ENCODE measurements at regions not wholly inside any gene's neighbourhood (a gene's known extent, or its start where the extent isn't known, plus 50 kb on each side); places are given as distances from the start of the nearest gene placed in this dataset.

DNA sequence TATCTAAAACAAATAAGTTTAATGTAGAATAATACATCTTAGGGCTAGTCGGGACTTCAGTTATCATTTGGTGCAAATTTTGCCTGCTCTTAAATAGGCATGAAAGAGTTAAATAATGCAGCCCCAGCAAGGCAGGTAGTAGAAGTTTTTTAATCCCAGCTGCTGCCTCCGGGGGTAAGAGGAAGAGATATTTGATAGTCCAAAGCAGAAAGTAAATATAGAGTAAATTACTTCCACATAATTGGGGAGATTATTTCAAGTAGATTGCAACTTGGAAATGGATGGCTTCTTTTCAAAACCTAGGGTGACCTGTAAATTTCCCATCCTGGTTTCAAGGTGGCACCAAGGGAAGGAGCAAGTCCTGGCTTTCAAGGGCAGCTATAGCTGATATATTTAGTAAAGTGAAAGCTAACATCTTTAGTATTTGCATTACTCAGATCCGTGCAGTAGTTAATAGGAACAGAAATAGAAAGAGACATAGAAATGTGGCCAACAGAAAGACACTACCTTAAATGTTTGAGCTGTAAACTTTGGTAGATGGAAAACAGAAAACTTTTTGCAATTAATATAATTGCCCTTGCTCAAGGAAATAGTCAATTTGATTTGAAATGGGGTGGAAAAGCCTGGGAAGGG lies 109.1 kb downstream of the LMO4 start:
- POLR2A ChIA-PET, result no interaction called here
- H3K4me3 ChIP-seq (ENCODE audit: low read depth, low read length), result no peak overlapping the region
- CTCF ChIA-PET, result interaction anchor here (1.5 kb wide), 1 partner anchor 14 kb away, joined by 4 read pairs; no protein-coding TSS in a partner anchor
- TF ChIP-seq, protein P1, sequence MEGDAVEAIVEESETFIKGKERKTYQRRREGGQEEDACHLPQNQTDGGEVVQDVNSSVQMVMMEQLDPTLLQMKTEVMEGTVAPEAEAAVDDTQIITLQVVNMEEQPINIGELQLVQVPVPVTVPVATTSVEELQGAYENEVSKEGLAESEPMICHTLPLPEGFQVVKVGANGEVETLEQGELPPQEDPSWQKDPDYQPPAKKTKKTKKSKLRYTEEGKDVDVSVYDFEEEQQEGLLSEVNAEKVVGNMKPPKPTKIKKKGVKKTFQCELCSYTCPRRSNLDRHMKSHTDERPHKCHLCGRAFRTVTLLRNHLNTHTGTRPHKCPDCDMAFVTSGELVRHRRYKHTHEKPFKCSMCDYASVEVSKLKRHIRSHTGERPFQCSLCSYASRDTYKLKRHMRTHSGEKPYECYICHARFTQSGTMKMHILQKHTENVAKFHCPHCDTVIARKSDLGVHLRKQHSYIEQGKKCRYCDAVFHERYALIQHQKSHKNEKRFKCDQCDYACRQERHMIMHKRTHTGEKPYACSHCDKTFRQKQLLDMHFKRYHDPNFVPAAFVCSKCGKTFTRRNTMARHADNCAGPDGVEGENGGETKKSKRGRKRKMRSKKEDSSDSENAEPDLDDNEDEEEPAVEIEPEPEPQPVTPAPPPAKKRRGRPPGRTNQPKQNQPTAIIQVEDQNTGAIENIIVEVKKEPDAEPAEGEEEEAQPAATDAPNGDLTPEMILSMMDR (IDR thresholded peaks at IDR 0.05; ENCODE audit: insufficient read depth, low read depth, low read length), result no peak
- peaks cover 2% of the 10 kb centered on the region; the same call in 1 of the 2 replicates for H3K27me3 ChIP-seq (ENCODE audit: control insufficient read depth, insufficient read depth, low read length)
- DNase-seq (ENCODE audit: low read depth), result no peak
- H3K36me3 ChIP-seq (ENCODE audit: control insufficient read depth, insufficient read depth, low read length), result no peaks in the 10 kb centered on the region

DNA sequence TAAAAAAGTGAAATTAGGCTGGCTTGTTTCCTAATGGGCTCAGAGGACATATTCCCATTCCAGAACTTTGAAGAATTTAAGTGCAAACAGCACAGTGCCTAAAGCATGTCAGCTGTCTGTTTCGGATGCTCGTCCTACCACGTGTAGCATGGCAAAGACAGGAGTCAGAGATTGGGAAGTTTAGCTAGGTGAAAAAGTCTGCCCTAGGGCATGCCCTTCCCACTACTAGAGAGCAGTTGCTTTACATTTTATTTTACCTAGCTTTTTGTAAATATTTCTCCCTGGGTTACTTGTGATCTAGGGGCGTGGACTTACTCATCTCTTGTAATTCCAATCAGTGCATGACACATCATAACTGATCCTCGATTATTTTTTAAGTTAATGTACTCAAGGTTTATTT lies 111.1 kb downstream of the LMO4 start:
- POLR2A ChIA-PET, result no interaction called here
- no peak overlapping the region for H3K4me3 ChIP-seq (ENCODE audit: low read depth, low read length)
- TF ChIP-seq, protein P1 (IDR thresholded peaks at IDR 0.05; ENCODE audit: insufficient read depth, low read depth, low read length), result no peak
- H3K36me3 ChIP-seq (ENCODE audit: control insufficient read depth, insufficient read depth, low read length), result no peaks in the 10 kb centered on the region
- DNase-seq (ENCODE audit: low read depth), result no peak
- no peaks in the 10 kb centered on the region for H3K27me3 ChIP-seq (ENCODE audit: control insufficient read depth, insufficient read depth, low read length)
- CTCF ChIA-PET, result no interaction called here

GRCh38 chr1:87449348-87449963 lies 120.8 kb downstream of the LMO4 start:
- Histone ChIP-seq H3K4me3 (ENCODE audit: low read depth, low read length) (no peak overlapping the region), H3K36me3 (ENCODE audit: control insufficient read depth, insufficient read depth, low read length) (no peaks in the 10 kb centered on the region), H3K27me3 (ENCODE audit: control insufficient read depth, insufficient read depth, low read length) (no peaks in the 10 kb centered on the region)
- ChIA-PET CTCF (no interaction called here), POLR2A (no interaction called here)
- TF ChIP-seq, protein P1 (IDR thresholded peaks at IDR 0.05; ENCODE audit: insufficient read depth, low read depth, low read length), result no peak
- DNase-seq (ENCODE audit: low read depth), result no peak

DNA sequence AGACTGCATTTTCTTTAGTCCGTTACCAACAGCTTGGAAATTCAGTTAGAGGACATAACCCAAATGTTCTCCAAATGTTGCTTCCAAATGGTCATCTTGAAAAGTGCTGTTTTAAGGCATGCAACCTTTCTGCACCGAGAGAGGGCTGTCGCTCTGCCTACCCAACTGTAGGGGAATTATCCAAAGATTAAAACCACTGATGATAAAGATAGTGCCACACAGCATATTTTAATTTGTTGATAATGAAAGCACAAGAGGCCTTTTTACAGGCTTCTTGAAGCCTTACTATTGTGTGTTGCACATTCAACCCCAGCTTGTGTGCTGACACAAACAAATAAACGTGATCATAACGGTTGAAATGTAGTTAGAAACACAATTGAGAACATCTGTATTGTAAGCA lies 121.5 kb downstream of the LMO4 start:
- Histone ChIP-seq H3K36me3 (ENCODE audit: control insufficient read depth, insufficient read depth, low read length) (no peaks in the 10 kb centered on the region), H3K4me3 (ENCODE audit: low read depth, low read length) (no peak overlapping the region), H3K27me3 (ENCODE audit: control insufficient read depth, insufficient read depth, low read length) (no peaks in the 10 kb centered on the region)
- TF ChIP-seq, protein P1 (IDR thresholded peaks at IDR 0.05; ENCODE audit: insufficient read depth, low read depth, low read length), result no peak
- POLR2A ChIA-PET, result no interaction called here
- no peak for DNase-seq (ENCODE audit: low read depth)
- CTCF ChIA-PET, result no interaction called here

- CTCF ChIA-PET, result interaction anchor here (0.9 kb wide), 1 partner anchor 13 kb away, joined by 4 read pairs; no protein-coding TSS in a partner anchor
- H3K36me3 ChIP-seq (ENCODE audit: control insufficient read depth, insufficient read depth, low read length), result no peaks in the 10 kb centered on the region
- H3K4me3 ChIP-seq (ENCODE audit: low read depth, low read length), result no peak overlapping the region
- DNase-seq (ENCODE audit: low read depth), result no peak
- no peaks in the 10 kb centered on the region for H3K27me3 ChIP-seq (ENCODE audit: control insufficient read depth, insufficient read depth, low read length)
- POLR2A ChIA-PET, result no interaction called here
- TF ChIP-seq, protein P1 (IDR thresholded peaks at IDR 0.05; ENCODE audit: insufficient read depth, low read depth, low read length), result no peak
Observed at GRCh38 chr1:87450615-87451209, 122.0 kb downstream of the LMO4 start.
